GM18511 (cell line): ENCODE measurements at regions not wholly inside any gene's neighbourhood (a gene's known extent, or its start where the extent isn't known, plus 50 kb on each side); places are given as distances from the start of the nearest gene placed in this dataset.

Experiments
- ATAC-seq: cut with Tn5 transposase; IDR thresholded peaks from one replicate; pipeline ENCODE4 v1.9.1; 2021; ENCODE audit warnings: mild to moderate bottlenecking, moderate library complexity; ENCODE audit not compliant: unreplicated experiment

DNA sequence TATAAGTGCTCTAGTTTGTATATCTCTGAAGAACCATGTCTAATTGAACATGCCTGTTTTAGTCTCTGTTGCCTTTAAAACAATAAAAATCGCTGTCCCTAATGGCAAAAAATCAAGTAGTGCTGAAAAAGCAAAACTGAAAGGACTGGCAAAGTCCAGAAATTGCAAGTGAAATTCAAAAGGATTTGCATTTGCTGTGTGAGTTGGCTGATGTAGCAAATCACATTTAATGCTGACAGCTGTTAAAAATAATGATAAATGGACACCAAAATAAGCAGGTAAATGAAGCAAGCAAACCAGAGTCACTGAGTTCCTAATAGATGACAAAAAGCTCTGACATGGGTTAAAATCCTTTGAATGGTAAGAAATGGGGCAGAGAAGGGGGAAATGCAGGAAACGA lies 874.1 kb downstream of the GRM8 start:
- ATAC-seq: peak; percentile 56

- ATAC-seq: no peak
Observed at GRCh38 chr7:126370038-126370668, 882.6 kb downstream of the GRM8 start.

- ATAC-seq: no peak
Observed at GRCh38 chr7:126362746-126363145, 890.0 kb downstream of the GRM8 start.

GRCh38 chr7:126361183-126361582 lies 891.6 kb downstream of the GRM8 start:
- ATAC-seq: no peak

DNA sequence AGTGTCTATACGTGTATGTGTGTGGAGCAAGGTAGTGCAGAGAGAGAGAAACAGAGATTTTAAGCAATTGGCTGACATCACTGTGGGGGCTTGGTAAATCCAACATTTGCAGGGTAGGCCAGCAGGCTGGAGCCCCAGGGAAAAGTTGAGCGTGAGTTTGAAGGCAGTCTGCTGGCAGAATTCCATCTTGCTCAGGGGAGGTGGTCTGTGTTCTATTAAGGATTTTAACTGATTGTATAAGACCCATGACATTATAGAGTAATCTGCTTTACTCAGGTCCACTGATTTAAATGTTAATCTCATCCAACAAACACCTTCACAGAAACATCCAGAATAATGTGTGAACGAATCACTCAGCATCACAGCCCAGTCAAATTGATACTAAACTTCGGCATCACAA lies 912.9 kb downstream of the GRM8 start:
- no peak for ATAC-seq

DNA sequence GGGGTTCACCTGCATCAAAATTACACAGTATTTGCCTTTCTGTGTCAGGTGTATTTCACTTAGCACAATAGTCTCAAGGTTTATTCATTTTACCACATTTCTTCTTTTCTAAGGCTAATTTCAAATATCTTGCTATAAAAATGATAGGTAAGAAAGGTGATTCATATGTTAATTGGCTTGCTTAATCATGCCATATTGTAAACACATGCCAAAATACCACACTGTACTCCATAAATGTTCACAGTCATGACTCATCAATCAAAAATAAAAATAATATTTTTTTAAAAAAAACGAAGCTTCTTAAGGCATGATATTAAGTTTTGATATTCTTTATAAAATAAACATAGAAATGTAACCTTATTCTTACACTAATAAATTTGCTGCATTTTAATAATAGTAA lies 947.1 kb downstream of the GRM8 start:
- ATAC-seq: no peak

GRCh38 chr7:126303926-126304325 lies 948.8 kb downstream of the GRM8 start:
- no peak for ATAC-seq

DNA sequence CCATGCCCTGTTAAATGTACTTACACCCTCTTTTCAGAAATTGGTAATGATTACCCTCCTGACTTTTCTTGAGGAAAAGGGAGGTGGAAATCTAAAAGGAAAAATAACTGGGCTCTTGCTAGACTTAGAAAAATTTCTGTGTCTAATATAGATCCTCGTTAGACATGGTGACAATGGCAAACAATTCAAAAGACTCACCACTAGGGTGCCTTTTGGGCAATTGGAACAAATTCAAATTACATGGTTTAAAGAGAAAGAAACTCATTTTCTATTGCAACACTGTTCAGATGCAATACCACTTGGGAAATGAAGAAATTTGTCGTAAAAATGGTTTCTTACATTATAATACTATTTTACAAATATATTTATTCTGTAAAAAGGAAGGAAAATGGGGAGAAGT lies 950.1 kb downstream of the GRM8 start:
- ATAC-seq: no peak

GRCh38 chr7:126286317-126286716 lies 966.4 kb downstream of the GRM8 start:
- no peak for ATAC-seq

DNA sequence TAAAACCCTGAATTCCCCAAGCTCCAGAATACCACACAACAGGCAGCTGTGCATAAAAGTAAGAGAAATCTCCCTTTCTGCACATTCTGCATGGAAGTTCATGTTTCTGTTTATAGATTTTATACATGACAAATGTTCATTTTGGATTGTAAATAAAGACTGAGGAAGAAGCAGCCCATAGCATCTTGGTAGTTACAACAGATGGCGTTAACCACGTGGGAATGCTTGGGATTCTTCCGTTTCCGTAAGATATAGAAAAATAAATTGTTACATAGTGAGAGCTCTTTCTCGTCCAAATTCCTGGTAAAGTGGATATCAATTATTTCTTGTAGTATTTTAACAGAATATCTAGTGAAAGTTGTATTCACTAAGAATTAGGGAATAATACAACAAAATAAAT lies 1016.5 kb downstream of the GRM8 start:
- no peak for ATAC-seq

GRCh38 chr7:126228356-126229061 lies 1024.2 kb downstream of the GRM8 start:
- ATAC-seq: no peak

DNA sequence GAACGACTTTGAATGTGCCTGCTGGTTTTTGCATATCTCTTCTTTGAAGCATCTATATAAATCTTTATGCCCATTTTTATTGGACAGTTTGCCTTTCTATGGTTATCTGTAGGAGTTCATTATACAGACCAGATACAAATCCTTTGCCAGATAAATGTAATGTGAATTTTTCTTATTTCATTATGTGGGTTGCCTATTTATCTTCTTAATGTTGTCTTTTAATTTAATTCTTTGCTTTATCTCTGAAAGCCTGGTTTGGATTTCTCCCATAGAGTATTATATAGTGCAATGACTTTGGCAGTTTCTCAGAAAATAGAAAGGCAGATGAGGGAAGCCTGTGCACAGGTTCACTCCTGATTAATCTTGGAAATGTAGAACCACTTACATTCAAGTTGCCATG lies 1025.1 kb downstream of the GRM8 start:
- ATAC-seq: no peak

DNA sequence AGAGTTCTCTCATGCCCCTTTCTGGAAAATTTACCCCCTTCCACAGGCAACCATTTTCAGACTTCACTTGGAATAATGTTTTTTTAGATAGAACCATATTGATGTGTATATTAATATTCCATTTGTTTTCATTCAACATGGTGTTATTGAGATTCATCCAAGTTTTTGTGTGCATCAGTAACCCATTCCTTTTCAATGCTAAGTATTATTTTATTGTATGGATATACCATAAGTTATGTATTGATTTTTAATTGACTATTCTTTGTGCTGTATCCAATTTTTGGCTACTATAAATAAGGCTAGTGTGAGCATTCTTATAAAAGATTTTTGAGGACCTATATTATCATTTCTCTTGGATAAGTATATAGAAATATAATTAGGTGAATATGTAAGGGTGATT lies 1025.7 kb downstream of the GRM8 start:
- ATAC-seq: no peak

- peak; percentile 13 for ATAC-seq
Observed at GRCh38 chr7:126223729-126224128, 1029.0 kb downstream of the GRM8 start.

DNA sequence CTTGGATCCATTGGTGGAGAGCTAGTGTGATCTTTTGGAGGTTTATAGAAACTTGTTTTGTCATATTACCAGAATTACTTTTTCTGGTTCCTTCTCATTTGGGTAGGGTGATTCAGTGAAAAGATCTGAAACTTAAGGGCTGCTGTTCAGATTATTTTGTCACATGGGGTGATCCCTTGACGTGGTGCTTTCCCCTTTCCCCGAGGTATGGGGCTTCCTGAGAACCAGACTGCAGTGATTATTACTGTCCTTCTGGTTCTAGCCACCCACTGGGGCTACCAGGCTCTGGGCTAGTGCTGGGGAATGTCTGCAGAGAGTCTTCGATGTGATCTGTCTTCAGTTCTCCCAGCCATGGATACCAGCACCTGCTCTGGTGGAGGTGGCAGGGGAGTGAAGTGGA lies 1030.0 kb downstream of the GRM8 start:
- peak; percentile 59 for ATAC-seq

DNA sequence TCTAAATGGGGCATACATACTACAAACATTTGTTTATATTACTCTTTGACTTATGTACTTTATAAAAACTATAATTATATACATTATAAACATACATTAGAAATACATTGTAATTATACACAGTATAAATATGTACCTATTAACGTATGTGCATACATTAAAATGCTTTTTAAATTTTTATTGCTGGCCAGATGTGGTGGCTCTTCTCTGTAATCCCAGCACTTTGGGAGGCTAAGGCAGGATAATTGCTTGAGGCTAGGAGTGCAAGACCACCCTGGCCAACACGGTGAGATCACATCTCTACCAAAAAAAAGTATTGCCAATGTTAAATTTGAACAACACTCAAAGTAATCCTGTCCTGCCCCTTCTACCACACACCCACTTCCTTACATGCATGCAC lies 1037.0 kb downstream of the GRM8 start:
- no peak for ATAC-seq

- no peak for ATAC-seq
Observed at GRCh38 chr7:126213876-126214275, 1038.9 kb downstream of the GRM8 start.

DNA sequence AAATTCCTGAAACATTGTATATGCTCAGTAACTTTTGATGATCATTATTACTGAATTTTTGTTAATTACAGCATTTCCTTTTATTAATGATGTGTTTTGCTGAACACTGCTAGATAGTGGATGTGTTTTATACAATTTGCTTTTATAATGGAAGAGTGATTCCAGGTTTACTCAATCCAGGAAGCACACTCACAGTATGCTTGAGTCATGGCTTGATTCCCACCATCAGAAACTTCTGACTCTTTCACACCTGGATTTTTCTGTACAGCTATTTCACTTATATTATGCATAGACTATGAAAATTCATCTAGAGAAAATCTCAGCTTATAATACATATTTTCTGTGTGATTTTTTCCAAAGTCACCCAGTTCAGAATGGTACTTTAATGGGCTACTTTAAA lies 1040.9 kb downstream of the GRM8 start:
- ATAC-seq: no peak

DNA sequence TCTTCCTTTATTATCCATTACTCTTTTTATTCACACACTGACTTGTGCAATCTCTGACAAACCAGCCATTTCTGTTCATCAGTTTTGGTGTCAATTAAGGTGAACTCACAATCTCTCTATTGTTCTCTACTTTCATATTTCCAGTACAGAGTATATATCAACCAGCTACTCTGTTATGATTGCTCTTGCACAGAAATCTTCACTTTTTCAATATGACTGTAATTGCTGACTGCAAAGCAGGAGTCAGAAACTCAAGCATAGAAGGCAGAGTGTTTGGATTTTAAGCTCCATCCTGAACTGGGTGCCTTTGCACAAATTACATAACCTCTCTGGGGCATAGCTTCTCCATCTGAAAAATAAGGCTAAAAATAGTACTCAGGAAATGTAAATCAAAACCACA lies 1042.0 kb downstream of the GRM8 start:
- ATAC-seq: peak; percentile 63

DNA sequence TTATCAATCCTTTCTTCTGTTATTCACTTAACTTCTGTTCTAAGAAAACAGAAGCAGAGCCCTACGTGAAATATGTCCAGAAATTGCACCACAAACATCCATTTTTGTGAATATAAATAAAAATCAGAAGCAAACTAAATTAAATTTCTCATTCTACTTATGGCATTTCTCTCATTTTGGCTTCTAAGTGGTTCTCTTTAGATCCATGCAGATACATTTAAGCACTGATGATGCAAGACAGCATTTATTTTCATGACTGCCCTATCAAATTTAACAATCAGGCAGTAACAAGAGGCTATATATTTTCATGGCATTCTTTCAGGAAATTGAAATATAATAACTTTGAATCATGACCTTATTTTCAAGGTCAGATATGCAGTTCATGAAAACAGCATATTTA lies 1049.6 kb downstream of the GRM8 start:
- ATAC-seq: no peak

DNA sequence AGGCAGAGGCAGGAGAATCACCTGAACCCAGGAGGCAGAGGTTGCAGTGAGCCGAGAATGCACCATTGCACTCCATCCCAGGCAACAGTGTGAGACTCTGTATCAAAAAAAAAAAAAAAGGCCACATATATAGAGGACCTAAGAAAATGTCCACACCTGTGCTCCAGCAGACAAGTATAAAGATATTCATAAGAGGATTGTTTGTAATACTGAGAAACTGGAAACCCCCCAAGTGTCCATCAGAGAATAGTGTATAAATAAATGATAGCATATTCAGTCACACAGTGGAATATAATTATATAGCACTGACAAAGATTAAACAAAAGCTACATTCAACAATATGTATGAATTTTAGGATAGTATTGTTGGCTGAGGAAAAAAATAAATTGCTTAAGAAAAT lies 1050.6 kb downstream of the GRM8 start:
- ATAC-seq: no peak

GRCh38 chr7:126185959-126186580 lies 1066.7 kb downstream of the GRM8 start:
- ATAC-seq: no peak
